ENCODE measurements at regions not wholly inside any gene's neighbourhood (a gene's known extent, or its start where the extent isn't known, plus 50 kb on each side); places are given as distances from the start of the nearest gene placed in this dataset.

- TF ChIP-seq, protein P1, sequence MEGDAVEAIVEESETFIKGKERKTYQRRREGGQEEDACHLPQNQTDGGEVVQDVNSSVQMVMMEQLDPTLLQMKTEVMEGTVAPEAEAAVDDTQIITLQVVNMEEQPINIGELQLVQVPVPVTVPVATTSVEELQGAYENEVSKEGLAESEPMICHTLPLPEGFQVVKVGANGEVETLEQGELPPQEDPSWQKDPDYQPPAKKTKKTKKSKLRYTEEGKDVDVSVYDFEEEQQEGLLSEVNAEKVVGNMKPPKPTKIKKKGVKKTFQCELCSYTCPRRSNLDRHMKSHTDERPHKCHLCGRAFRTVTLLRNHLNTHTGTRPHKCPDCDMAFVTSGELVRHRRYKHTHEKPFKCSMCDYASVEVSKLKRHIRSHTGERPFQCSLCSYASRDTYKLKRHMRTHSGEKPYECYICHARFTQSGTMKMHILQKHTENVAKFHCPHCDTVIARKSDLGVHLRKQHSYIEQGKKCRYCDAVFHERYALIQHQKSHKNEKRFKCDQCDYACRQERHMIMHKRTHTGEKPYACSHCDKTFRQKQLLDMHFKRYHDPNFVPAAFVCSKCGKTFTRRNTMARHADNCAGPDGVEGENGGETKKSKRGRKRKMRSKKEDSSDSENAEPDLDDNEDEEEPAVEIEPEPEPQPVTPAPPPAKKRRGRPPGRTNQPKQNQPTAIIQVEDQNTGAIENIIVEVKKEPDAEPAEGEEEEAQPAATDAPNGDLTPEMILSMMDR (IDR thresholded peaks at IDR 0.05) = no peak
- Histone ChIP-seq H3K27me3 (ENCODE audit: low read depth) (no peaks in the 10 kb centered on the region), H3K4me3 (no peak overlapping the region), H3K9me3 (no peaks in the 10 kb centered on the region), H3K4me1 (no peaks in the 10 kb centered on the region), H3K36me3 (no peaks in the 10 kb centered on the region), H3K27ac (no peak overlapping the region)
- intact Hi-C loops (cut with DNase I) = no loop called here
- ATAC-seq (no peak), DNase-seq (no peak)
Measured at GRCh38 chr6:141790921-141791320, 341.8 kb upstream of the GJE1 start.

DNA sequence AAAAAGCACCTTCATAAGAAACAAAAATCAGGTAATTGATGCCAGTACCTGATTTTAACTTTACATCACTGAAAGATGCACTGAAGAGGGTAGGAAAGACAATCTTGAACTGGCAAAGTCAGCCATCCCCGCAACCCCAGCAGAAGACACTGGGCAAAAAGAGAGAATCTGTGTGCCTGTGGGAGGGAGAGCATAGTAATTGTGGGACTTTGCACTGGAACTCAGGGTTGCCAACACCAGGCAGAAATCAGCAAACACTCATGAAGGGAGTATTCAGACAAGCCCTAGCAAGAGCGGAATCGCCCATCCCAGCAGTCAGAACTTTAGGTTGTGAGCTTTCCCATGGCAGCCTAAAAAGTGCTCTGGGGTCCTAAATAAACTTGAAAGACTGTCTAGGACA lies 344.6 kb upstream of the GJE1 start:
- Histone ChIP-seq H3K4me3 (no peak overlapping the region), H3K9me3 (no peaks in the 10 kb centered on the region), H3K36me3 (no peaks in the 10 kb centered on the region), H3K4me1 (no peaks in the 10 kb centered on the region), H3K27ac (no peak overlapping the region), H3K27me3 (ENCODE audit: low read depth) (no peaks in the 10 kb centered on the region)
- TF ChIP-seq, protein P1 (IDR thresholded peaks at IDR 0.05) = no peak
- ATAC-seq = no peak
- intact Hi-C loops (cut with DNase I) = no loop called here
- no peak for DNase-seq

DNA sequence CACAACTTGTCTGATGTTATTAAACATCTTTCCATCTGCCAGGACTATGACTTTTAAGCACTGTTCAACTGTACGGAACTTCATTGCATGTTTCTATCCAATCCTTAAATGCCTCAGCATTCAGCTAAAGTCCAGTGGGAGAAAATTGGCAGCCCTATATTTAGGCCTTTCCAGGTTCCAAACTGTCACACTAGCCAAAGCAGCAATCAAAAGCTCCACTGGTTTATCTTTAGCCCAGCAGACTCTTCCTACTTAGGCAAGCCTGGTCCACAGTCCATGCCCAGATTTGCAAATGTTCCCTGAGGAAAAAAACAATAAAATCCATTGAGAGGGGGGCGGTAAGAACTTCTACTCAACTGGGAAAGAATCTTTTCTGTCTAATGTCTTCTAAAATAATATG lies 349.1 kb upstream of the GJE1 start:
- no peak for DNase-seq
- no peaks in the 10 kb centered on the region for H3K4me1 ChIP-seq
- TF ChIP-seq, protein P1 (IDR thresholded peaks at IDR 0.05) = no peak
- H3K9me3 ChIP-seq = no peaks in the 10 kb centered on the region
- no peak overlapping the region for H3K27ac ChIP-seq
- ATAC-seq = no peak
- intact Hi-C loops (cut with DNase I) = no loop called here
- no peaks in the 10 kb centered on the region for H3K27me3 ChIP-seq (ENCODE audit: low read depth)
- no peak overlapping the region for H3K4me3 ChIP-seq
- H3K36me3 ChIP-seq = no peaks in the 10 kb centered on the region

GRCh38 chr6:141780296-141780695 lies 352.4 kb upstream of the GJE1 start:
- intact Hi-C loops (cut with DNase I) = no loop called here

GRCh38 chr6:141764388-141764787 lies 368.3 kb upstream of the GJE1 start:
- TF ChIP-seq, protein P1 (IDR thresholded peaks at IDR 0.05) = no peak

More at GRCh38 chr6:141780296-141780695, 352.4 kb upstream of the GJE1 start:
- Histone ChIP-seq H3K9me3 (no peaks in the 10 kb centered on the region), H3K27ac (no peak overlapping the region), H3K4me1 (no peaks in the 10 kb centered on the region), H3K4me3 (no peak overlapping the region), H3K36me3 (no peaks in the 10 kb centered on the region), H3K27me3 (ENCODE audit: low read depth) (no peaks in the 10 kb centered on the region)
- DNase-seq (no peak), ATAC-seq (no peak)
- TF ChIP-seq, protein P1 (IDR thresholded peaks at IDR 0.05) = no peak

DNA sequence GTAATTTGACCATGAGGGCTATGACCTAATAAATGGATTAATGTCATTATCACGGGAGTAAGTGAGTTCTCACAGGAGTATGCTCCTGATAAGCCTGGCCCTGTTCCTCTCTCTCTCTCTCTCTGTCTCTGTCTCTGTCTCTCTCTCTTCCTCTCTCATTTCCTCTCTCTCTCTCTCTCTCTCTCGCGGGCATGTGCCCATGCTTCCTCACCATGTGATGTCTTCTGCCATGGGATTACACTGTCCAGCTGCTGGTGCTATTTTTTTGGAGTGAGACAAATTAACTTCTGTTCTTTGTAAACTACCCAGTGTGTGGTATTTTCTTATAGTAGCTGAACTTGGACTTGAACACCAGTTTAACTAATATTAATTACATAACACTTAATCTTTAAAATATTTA lies 374.3 kb upstream of the GJE1 start:
- Histone ChIP-seq H3K9me3 (no peaks in the 10 kb centered on the region), H3K4me1 (no peaks in the 10 kb centered on the region), H3K27me3 (ENCODE audit: low read depth) (no peaks in the 10 kb centered on the region), H3K4me3 (no peak overlapping the region), H3K36me3 (no peaks in the 10 kb centered on the region), H3K27ac (no peak overlapping the region)
- ATAC-seq (no peak), DNase-seq (no peak)
- TF ChIP-seq, protein P1 (IDR thresholded peaks at IDR 0.05) = no peak
- intact Hi-C loops (cut with DNase I) = no loop called here

More at GRCh38 chr6:141764388-141764787, 368.3 kb upstream of the GJE1 start:
- Histone ChIP-seq H3K27me3 (ENCODE audit: low read depth) (no peaks in the 10 kb centered on the region), H3K27ac (no peak overlapping the region), H3K9me3 (no peaks in the 10 kb centered on the region), H3K4me1 (no peaks in the 10 kb centered on the region), H3K4me3 (no peak overlapping the region), H3K36me3 (no peaks in the 10 kb centered on the region)
- ATAC-seq = no peak
- intact Hi-C loops (cut with DNase I) = no loop called here
- DNase-seq = no peak

Data from lower lobe of right lung (tissue), 2 donors.